Kidney epithelial cell (primary cell): ENCODE measurements at regions not wholly inside any gene's neighbourhood (a gene's known extent, or its start where the extent isn't known, plus 50 kb on each side); places are given as distances from the start of the nearest gene placed in this dataset.
"Not testable (repeated sequence)": the region's sequence is repeated elsewhere in the genome, so short reads cannot be mapped to it uniquely, and the experiment has no call there.

Experiments
- DNase-seq: peaks from one replicate; pipeline ENCODE4 v3.0.0-alpha.2; 2010; ENCODE audit warnings: low read depth
- H3K27me3 ChIP-seq: 2 replicates; pipeline ENCODE4 v1.6.0; 2011; ENCODE audit warnings: low read length; ENCODE audit not compliant: control insufficient read depth, insufficient read depth
- H3K36me3 ChIP-seq: 2 replicates; pipeline ENCODE4 v1.5.1; 2011; ENCODE audit warnings: low read length; ENCODE audit not compliant: control insufficient read depth, insufficient read depth
- H3K4me3 ChIP-seq: 2 replicates; pipeline ENCODE4 v1.5.1; 2011; ENCODE audit warnings: low read depth, mild to moderate bottlenecking, control low read depth, low read length
- TF ChIP-seq, protein P1 (sequence below): IDR thresholded peaks from 2 replicates; pipeline ENCODE4 v1.5.1; 2011; ENCODE audit warnings: mild to moderate bottlenecking, moderate library complexity, low read length, control low read depth, inconsistent platforms; ENCODE audit not compliant: insufficient read depth, poor library complexity, severe bottlenecking

DNA sequence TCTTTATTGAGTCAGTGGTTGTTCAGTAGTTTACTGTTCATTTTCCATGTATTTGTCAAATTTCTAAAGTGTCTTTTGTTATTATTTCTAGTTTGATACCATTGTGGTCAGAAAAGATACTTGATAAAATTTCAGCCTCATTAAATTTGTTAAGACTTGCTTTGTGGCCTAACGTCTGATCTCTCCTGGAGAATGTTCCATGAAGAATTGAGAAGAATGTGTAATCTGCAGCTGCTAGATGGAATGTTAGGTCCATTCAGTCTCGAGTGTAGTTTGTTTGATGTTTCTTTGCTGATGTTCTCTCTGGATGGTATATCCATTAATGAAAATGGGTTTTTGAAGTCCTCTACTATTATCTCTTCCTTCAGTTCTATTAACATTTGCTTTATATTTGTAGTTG, 394.7 kb upstream of the ANO5 start:
- H3K27me3 ChIP-seq, result no peaks in the 10 kb centered on the region
- DNase-seq, result no peak
- no peaks in the 10 kb centered on the region for H3K36me3 ChIP-seq
- TF ChIP-seq, protein P1, sequence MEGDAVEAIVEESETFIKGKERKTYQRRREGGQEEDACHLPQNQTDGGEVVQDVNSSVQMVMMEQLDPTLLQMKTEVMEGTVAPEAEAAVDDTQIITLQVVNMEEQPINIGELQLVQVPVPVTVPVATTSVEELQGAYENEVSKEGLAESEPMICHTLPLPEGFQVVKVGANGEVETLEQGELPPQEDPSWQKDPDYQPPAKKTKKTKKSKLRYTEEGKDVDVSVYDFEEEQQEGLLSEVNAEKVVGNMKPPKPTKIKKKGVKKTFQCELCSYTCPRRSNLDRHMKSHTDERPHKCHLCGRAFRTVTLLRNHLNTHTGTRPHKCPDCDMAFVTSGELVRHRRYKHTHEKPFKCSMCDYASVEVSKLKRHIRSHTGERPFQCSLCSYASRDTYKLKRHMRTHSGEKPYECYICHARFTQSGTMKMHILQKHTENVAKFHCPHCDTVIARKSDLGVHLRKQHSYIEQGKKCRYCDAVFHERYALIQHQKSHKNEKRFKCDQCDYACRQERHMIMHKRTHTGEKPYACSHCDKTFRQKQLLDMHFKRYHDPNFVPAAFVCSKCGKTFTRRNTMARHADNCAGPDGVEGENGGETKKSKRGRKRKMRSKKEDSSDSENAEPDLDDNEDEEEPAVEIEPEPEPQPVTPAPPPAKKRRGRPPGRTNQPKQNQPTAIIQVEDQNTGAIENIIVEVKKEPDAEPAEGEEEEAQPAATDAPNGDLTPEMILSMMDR, result no peak
- H3K4me3 ChIP-seq, result no peak overlapping the region

DNA sequence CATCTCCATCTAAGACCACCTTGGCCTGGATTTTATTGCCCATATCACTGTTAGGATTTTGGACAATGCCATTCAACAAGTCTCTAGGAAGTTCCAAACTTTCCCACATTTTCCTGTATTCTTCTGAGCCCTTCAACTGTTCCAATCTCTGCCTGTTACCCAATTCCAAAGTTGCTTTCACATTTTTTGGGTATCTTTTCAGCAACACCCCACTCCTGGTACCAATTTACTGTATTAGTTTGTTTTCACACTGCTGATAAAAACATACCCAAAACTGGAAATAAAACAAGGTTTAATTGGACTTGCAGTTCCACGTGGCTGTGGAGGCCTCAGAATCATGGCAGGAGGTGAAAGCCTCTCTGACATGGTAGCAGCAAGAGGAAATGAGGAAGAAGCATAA, 388.4 kb upstream of the ANO5 start:
- H3K27me3 ChIP-seq, H3K36me3 ChIP-seq, DNase-seq: not testable (repeated sequence)

DNA sequence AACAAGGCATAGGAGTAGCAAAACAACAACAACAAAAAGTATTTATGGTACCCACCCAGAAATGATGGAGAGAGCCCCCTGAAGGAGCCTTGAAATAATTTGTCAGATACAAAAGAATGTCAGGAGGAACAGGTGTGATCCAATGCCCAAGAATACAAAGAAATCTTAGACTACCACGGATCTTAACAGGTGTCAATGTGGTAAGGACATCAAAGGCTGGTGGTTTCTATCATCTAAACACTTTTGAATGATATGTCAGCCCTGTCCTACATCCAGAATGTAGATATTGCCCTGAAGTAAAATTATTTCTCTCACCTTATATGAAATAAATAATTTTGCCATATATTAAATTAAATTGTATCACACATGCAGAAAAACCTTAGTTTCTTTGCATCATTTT, 386.4 kb upstream of the ANO5 start:
- TF ChIP-seq, protein P1, result no peak
- DNase-seq, result no peak
- no peaks in the 10 kb centered on the region for H3K36me3 ChIP-seq
- no peaks in the 10 kb centered on the region for H3K27me3 ChIP-seq
- H3K4me3 ChIP-seq, result no peak overlapping the region

More for the DNA sequence above, 388.4 kb upstream of the ANO5 start:
- H3K4me3 ChIP-seq, result not testable (repeated sequence)

DNA sequence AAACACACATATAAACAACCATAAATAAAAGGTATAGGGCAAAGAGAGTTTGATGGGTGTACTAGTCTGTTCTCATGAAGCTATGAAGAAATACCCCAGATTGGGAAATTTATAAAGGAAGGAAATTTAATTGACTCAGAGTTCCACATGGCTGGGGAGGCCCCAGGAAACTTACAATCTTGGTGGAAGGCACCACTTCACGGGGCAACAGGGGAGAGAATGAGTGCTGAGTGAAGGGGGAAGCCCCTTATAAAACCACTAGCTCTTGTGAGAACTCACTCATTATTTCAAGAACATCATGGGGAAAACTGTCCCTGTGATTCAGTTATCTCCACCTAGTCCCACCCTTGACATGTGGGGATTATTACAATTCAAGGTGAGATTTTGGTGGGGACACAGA, 385.9 kb upstream of the ANO5 start:
- Histone ChIP-seq H3K36me3 (no peaks in the 10 kb centered on the region), H3K27me3 (no peaks in the 10 kb centered on the region), H3K4me3 (no peak overlapping the region)
- TF ChIP-seq, protein P1, result no peak
- DNase-seq, result no peak

DNA sequence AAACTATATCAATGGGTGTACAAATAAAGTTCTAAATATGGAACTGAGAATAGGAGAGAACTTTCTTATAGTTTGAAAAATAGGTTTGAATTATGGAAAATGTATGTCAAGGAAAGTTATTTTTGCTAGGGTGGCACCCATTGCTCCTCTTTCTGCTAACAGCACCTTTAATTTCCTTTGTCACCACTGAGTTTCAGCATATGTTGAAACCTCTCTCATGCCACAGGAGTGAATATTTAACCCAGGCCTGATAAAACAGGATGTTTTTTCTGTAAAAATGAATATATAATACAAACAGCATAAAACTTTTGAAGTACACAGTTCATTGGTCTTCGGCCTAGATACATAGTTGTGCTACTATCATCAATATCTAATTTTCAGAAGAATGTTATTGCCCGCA, 385.5 kb upstream of the ANO5 start:
- TF ChIP-seq, protein P1, result no peak
- no peak for DNase-seq
- Histone ChIP-seq H3K27me3 (no peaks in the 10 kb centered on the region), H3K4me3 (no peak overlapping the region), H3K36me3 (no peaks in the 10 kb centered on the region)

DNA sequence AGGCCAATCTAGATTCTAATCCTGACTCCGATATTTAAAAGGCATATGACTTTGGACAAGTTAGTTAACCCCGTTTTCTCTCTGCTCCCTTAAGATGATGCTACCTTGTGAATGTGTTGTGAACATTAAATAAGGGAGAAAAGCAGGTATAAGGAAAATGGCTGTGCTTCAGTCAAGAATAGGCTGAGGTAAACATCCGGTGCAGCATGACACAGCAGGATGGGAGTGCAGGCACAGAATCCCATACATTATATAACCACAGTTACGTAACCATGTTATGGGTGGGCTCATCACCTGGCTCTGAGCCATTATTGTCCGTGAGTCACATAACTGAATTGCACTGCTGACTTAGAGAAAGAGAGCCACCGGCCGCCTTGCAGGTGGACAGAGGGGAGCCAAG, 382.2 kb upstream of the ANO5 start:
- Histone ChIP-seq H3K36me3 (no peaks in the 10 kb centered on the region), H3K4me3 (no peak overlapping the region), H3K27me3 (no peaks in the 10 kb centered on the region)
- TF ChIP-seq, protein P1, result no peak
- no peak for DNase-seq

DNA sequence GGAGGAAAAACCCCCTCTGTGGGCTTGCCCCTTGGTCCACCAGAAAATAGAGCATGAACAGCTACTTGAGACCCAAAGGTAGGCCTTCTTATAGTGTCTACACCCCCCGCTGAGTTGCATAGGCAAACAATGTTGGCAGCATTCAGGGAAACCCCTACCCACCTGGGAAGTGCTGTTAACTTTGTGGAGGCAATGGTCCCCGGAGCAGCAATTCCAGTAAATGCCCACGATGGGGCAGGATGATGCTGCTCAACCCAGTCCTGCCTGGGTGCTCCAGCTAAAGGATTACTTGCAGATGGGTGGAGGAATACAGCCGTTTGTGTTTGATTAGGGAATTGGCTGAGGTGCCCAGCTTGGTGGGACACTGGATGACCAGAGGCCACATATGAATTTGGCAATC, 381.3 kb upstream of the ANO5 start:
- H3K36me3 ChIP-seq, result no peaks in the 10 kb centered on the region
- no peak for DNase-seq
- H3K27me3 ChIP-seq, result no peaks in the 10 kb centered on the region
- no peak overlapping the region for H3K4me3 ChIP-seq
- TF ChIP-seq, protein P1, result no peak
